Activated gamma-delta T cell treated with anti-CD3 and anti-CD28 coated beads, Interleukin-2, amount 50 U/mL, for 16 hours (primary cell): ENCODE measurements at regions not wholly inside any gene's neighbourhood (a gene's known extent, or its start where the extent isn't known, plus 50 kb on each side); places are given as distances from the start of the nearest gene placed in this dataset.
"Not testable (repeated sequence)": the region's sequence is repeated elsewhere in the genome, so short reads cannot be mapped to it uniquely, and the experiment has no call there.

Experiments
- DNase-seq: peaks from one replicate; pipeline ENCODE4 v3.0.0-alpha.2; 2020; ENCODE audit warnings: low read depth

DNA sequence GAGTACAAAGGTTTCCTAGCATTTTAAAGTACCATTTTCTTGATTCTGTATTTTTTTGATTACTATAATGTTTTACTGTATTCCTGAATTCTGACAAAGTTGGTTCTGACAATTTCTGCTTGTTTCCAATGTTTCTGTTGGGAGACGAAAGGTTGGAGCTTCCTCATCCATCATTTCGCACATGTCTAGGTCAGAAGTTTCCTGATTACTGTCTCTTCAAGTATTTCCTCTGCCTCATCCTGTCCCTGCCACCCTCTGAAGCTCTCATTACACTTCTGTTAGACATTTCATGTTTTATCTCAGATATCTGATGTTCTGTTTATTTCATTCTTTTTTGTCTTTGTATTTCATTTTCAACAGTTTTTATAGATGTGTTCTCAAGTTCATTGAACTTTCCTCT is 895.8 kb downstream of the TSN start:
- DNase-seq = no peak

DNA sequence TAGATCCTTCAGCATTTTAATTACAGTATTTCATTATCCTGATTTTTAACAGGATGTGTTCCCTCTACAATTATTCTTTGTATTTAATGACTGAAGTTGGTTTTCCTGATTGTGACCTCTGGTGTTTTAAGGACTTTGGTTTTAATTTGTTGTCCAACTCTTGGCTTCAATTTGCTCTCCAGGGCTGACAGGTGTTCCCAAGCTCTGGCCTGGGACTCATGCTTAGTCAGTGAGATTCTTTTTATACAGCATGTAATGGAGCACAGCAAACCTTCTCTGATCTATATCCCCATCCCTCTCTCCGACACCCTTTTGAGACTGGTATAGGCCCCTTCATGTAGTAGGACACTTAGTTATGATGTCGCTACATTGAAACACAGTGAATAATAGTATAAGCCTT is 896.3 kb downstream of the TSN start:
- no peak for DNase-seq

DNA sequence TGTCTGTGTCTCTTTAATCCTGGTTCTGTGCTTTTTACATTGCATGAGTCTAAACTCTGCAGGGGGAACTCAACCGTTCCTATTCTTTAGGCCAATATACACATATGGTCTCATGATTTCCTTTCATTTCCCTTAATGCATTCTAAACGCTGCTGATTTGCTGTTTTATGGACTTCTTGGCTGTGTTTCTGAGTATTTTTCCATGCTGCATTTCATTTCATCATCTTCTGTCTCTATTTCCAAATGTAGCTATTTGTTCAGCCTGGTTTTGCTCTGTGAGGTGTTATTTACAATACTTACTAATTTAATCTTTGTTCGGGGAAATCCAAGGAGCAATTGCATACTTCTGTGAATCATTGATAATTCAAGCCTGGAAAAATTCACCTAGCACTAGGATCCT is 897.2 kb downstream of the TSN start:
- no peak for DNase-seq

DNA sequence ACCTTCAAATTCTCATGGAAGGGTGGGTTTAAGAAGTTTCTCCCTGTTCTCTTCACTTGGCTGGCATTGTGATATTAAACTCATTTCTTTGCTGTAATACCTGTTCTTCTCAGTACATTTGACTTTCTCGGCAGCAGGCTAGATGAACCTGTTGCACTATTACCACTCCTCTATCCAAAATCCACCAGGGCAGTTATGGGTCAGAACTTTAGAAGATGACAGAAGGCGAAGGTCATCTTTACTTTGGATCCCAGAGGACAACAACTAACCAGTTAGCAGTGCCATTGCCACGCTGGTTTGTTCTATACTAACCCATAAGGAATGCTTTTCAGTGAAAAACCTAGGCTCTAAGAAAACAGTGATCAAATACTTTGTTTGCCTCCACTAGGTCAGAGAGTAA is 901.0 kb downstream of the TSN start:
- no peak for DNase-seq

DNA sequence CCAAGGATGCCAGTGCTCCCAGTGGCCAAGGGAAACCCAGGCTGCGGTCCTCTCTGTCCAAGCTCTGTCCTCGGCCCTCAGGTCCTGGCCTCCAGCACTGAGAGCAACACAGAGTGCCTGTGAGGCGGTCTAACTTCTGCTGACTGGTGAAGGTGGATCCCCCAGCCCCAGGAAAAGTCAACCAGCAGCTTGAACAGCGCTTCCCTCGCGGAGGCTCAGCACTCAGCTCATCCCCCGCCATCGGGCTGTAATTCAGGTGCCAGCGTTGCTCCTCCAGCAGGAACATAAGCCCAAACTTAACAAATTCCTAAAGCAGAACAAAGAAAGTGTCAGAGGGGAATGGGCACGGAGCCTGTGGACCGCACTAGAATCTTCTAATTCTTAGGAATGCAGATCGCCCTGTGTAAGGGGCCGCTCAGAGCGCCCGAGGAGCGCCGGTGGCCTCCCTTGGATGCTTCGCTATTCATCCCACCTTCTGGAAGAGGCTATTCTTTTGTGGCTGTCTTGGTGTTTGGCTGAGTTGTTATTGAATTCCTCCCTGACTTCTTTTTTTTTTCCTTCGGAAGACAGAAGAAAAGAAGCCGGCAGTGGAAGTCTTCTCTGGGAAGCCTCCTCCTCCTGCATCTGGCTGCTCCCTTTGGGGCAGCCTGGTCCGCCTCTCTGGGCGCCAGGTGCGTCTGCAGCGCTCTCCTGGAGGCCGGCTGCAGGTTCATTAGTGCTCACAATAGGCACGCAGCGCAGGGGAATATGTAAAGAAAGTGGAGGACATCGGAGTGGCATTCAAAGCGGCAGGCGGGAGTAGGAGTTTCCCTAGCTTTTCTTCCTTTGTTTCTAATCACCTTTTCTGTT is 905.6 kb downstream of the TSN start:
- DNase-seq = no peak

DNA sequence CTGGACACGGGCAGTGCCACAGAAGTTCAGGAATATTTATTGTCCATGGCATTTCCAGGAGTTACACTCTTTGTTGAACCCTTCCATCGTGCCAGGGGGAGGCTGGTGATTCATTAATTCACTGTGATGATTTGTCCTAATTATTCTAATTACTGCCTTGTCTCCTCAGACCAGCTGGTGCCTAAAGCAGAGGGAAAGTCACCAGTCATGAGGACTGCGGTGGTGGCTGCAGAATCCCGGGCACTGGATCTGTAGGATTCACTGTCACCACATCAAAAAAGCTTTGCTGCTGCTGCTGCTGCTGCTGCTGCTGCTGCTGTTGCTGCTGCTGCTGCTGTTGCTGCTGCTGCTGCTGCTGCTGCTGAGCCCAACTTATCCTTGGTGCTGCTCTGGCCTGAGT is 908.2 kb downstream of the TSN start:
- no peak for DNase-seq

DNA sequence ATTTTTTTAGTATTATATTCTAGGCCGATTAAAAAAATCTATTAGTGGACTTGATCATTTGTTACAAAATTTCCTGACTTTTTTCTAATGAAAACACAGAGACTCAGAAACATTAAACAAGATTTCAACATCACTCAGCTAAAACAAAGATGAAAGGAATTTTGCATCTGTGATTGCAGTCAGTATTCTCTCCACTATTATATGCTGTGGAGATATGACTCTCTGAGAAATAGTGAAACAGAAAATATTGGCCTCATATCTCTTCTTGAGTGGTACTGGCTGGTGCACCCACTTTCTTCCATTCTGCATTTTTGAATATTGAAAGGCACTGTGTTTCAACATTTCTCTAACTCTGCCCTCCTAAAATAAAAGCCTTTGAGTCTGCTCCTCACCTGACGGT is 914.2 kb downstream of the TSN start:
- no peak for DNase-seq

DNA sequence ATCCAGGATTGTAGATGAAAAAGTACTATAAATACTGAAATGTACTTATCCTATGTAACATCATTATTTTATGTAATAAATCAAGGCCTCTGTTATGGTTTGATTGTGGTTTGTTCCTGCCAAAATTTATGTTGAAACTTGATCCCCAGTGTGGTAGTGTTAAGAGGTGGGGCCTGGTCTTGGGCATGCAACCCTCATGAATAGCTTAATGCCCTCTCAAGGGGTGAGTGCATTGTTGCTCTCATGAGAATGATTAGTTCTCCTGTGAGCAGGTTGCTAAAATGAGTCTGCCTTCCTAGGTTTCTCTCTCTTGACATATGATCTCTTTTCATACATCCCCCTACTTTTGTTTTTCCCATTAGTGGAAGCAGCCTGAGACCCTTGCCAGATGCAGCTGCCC is 915.4 kb downstream of the TSN start:
- DNase-seq = no peak

DNA sequence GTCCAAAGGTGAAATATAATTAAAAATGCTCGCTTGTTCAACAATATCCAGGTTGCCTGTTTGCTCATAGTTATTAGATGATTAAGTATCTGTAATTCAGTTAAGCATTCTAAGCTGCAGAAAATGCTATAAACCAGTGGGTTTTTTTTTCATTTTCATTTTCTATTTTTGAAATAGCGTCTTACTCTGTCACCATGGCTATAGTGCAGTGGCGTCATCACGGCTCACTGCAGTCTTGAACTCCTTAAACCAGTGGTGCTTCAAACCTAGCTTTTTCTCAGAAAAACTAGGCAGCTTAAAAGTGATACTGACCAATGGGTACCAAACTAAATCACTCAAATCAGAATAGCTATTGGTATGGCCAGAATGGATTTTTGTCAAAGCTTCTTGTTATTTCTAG is 925.2 kb downstream of the TSN start:
- DNase-seq = no peak

DNA sequence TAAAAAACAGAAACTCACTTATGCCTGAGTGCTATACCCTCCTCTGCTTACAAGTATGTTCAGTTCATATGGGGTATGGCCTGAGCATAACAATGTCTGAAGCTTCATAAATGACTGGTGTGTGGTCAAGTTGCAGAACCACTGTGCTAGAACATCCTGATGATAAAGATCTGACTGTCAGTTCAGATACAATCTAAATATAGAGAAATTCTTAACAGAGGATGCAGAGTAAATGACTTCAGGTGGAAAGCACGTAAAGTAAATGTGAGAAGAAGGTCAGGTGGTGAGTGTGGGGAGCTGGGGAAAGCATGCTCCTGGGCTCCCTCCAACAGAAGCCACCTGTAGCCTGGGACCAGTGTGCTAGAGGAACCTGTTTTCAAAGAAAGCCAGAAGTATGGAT is 926.2 kb downstream of the TSN start:
- no peak for DNase-seq

DNA sequence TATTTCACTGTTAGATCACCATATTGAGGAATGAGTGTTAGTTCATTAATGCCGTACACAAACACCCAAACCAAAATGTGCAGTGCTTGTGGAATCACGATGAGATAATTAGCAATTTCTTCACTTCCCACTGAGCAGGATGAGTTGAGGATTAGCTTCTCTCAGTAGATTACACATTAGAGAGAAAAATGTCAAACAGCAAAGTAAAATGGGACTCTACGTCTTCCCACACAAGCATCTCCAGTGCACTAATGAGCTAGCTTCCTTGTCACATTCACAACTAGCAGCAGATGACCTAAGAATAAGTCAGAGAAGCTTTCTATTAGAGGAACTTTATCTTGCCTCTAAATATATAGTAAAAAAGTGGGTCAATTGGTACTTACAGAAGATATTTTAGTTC is 926.9 kb downstream of the TSN start:
- DNase-seq = no peak

DNA sequence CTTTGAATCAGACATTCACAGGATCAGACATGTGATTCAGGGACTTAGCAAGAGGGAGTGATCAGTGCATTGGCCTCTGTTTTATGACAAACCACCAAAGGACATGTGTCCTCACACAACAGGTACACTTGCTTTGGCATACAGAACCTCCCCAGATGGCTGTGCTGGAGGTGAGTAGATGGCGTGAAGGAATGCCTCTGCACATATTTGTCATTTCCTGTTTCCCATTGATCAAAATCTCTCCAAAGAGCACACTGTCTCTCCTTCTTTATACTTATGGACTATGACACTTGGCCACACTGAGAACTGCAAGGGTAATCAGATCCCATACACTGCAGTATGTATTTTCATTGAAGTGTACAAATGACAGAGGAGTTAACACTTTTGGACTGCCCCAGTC is 927.6 kb downstream of the TSN start:
- no peak for DNase-seq

DNA sequence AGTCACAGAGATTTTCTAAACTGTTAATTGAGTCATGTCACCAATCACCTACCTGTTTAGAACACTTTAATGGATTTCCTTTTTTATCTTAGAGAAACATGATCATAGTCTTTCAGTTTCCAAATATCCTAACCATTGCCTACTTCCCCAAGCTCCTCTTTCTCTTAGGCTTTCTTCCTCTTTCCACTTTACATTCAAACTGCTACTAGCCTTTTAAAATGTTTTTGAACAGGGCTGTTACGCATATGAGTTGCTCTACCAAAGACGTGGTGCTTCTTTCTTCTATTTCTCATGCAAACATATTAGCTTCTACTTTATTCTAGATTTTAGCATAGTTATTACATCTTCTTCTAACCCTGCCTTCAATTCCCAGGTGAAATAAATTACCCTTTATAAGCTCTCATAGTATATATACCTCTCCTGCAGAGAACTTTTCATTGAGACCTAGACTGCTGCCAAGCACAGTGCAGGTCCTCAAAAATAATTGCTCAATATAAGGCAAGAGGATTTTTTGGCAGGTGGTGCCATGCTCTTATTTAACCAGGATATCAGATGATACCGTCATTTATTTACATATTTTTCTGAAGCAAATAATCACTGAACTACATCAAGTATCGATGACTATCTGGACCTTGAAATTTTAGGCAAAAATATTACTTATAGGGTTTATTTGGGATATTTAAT is 937.1 kb downstream of the TSN start:
- DNase-seq = no peak

DNA sequence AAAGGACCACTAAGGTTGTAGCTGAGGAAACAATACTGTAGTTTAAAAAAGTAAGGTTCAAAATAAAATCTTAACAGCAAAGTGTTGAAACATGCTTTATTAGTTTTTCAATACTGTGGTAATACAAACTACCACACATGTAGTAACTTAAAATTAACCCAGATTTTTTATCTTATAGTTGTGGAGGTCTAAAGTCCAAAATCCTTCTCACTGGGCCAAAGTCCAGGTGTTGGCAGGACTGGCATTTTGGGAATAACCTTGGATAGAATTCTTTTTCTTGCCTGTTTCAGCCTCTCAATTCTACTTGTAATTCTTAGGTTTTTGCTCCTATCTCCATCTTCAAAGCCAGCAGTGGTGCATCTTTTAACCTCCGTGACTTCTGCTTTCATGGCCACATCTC is 942.0 kb downstream of the TSN start:
- DNase-seq = no peak

DNA sequence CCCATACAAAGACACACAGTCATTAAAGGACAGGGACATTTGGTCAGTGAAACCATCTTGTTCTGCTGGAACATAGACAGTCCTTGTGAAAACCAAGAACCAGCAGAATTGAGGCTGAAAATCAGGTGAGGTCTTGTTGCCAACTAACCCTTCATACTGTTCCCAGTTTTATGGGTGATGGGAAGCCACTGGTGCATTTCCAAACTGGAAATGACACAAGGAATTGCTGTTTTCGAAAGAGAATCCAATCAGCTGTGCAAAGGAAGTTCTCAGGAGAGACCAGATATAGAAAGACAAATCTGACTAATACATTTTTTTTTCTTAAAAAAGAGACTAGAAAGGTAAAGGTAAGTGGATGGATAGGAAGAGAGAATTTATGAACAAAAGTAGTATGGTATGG is 948.2 kb downstream of the TSN start:
- DNase-seq = no peak

DNA sequence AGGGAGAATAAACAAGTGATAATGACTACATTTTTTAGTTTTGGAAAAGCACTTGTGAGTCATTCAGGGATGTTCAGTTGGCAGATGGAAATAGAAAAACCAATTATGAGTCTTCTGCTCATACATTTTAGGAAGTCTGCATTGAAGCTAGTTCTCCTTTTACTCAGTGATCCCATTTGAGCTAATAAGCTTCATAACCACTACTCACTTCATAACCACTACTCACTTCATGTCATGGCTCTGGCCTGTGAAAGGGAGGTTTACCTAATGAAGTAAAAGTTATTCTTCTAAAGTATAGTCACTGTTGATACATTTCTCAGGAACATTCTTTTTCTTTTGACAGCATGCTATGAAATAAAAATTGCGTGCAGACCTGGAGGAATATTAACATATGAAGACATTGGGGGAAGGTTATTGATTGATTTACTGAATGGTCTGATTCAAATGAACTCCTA is 948.7 kb downstream of the TSN start:
- DNase-seq = no peak

DNA sequence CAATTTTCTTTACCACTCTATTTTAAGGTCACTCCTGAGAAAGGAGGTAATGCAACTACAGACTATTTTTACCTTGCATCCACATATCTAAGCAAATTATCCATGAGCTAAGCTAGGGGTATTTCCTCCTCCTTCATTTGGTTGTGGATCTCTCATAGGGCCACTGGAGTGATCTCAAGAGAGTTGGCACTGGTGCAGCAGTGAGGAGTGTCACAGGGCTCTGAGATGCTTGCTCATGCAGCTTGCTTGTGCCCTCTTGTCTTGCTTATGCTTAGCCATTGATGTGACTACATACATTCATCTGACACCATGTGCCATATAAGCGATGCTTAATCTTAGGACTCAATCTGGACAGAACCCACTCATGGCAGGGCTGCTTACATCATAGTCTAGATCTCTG is 950.3 kb downstream of the TSN start:
- no peak for DNase-seq

DNA sequence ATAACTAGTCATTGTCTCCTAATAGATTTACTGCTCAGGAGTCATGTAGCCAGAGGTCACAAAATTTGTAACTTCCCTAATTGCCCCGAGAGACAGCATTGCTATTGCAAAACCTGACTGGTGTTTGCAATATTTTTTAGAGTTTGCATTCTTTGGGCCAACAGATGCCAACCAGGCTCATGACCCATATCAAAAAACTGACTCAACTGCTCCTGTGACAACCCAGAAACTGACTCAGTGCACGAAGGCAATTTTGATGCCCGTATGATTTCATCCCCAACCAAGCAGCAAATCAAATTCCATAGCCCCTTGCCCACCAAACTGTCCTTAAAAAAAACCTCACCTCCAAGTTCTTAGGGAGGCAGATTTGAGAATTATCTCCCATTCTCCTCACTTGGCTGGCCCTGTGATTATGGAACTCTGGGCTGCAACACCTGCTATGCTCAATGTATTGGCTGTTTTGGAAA is 951.3 kb downstream of the TSN start:
- no peak for DNase-seq

DNA sequence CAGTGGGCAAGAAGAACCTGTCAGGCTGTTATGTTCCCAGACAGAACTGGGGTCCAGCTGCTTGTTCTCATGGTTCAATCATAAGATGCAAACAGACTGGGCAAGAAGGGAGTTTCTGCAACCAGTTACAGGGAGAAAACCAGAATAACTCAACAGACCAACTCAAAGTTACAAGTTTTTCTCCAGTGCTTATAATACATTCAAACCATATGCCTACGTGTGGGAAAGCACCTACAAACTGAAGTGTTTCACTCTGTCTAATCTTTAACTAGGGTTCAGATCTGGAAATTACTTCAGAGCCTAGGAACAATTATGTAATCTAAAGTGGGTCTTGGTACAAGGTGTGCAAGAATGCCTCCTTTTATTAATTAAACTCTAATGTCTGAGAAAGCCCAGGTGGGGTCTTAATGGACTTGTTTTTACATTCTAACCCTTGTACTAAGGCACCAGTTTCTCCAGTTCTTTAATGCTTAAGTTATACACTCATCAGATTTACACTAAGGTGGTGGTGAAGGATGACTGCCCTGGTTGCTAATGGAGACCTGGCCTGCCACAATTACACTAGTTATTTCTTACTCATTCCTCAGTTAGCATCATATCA is 951.9 kb downstream of the TSN start:
- no peak for DNase-seq

DNA sequence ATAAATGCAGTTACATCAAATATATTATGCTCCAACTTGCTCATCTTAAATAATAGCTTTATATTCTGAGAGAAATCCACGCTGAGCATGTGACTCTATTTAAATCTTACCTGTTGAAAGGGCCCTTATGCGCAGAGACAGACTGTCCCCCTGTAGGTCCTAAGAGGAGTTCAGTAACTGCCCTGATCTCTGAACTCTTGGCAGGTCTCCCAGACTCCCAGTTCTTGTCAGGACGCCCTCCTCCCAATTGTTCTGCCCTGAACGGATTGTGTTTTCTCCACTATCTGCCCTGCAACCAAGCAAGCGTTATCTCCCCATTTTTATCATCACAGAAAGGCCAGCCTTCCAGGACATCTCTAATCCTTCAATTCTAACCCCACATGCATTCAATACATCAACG is 954.6 kb downstream of the TSN start:
- no peak for DNase-seq

DNA sequence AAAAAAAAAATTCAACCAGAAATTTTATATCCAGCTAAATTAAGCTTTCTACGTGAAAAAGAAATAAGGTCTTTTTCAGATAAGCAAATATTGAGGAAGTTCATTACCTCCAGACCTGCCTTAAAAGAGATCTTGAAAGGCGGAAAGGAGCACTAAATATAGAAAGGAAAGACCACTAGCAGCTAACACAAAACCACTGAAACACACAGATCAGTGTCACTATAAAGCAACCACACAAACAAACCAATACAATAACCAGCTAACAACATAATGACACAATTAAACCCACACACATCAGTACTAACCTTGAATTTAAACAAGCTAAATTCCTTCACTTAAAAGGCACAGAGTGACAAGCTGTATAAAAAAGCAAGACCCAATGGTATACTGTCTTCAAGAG is 958.3 kb downstream of the TSN start:
- no peak for DNase-seq

DNA sequence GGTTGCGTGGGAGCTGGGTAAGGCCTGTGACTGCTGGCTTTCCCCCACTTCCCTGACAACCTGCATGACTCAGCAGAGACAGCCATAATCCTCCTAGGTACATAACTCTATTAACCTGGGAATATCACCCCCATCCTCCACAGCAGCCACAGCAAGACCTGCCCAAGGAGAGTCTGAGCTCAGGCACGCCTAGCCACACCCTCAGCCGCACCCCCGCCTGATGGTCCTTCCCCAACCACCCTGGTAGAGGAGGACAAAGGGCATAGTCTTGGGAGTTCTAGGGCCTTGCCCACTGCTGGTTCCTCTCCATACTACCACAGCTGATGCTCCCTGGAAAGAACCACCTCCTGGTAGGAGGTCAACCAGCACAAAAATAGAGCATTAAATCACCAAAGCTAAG is 965.4 kb downstream of the TSN start:
- not testable (repeated sequence) for DNase-seq

DNA sequence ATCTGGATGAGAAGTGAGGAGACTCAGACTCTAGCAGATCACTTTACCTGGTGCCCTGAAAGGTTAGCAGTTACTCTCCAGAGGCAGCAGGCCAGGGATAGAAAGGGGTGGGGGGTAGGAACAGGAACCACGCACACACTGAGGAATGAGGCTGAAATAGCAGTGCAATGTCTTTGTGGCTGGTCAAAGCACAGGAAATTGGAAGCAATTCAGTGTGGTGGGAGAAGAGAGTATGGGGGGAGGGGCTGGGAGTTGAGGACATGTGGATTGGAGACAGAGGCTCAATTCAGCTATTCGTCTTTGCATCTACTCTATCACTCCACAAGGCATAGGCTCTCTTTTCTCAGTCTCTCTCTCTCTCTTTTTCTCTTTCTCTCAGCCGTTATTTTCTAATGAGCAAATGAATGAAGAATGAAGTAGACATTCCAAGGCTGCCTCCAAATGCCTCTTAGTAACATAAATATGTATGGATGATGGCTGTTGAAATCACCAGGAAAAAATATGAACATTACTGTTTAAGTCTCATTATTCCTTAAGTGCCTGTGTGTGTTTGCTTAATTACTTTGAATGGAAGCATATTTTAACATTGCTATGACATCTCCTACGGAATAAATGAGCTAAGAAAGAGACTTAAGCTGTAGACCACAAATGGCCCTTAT is 979.4 kb downstream of the TSN start:
- no peak for DNase-seq
